SU-DHL-6 (cell line): ENCODE measurements at regions not wholly inside any gene's neighbourhood (a gene's known extent, or its start where the extent isn't known, plus 50 kb on each side); places are given as distances from the start of the nearest gene placed in this dataset.

ENCODE experiments used
- EZH2phosphoT487 ChIP-seq: fragments of 200-600 bp; sonication (generic), shearing (Covaris generic); conservative IDR thresholded peaks from 2 replicates; pipeline ENCODE4 v1.6.1; 2018; ENCODE audit warnings: mild to moderate bottlenecking, antibody characterized with exemption, low read length, moderate library complexity, mixed read lengths
- TF ChIP-seq, protein P1 (sequence below): fragments of 200-600 bp; sonication (generic); IDR thresholded peaks from one replicate; pipeline ENCODE4 v1.5.1; 2017; ENCODE audit warnings: antibody characterized with exemption, mild to moderate bottlenecking, low read length, moderate library complexity; ENCODE audit not compliant: insufficient read depth, poor library complexity, severe bottlenecking

DNA sequence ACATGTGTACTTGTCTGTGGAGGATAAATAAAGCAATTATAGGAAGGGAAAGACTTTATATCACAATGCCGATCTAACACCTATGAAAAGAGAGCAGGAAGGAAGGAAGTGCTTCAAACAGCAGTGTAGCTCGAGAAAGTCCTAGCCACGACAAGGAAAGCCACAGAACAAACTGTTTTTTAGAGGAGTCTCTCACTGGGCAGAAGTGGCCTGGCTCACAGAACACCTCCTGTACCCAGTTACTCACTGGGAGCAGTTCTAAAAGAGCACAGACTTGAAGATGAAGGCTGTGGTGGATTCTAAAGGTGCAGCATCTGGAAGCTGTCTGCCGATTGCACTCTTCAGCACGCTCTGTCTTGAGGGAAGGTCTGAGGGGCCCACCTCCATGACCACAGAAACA lies 248.8 kb upstream of the ATP11B start:
- TF ChIP-seq, protein P1, sequence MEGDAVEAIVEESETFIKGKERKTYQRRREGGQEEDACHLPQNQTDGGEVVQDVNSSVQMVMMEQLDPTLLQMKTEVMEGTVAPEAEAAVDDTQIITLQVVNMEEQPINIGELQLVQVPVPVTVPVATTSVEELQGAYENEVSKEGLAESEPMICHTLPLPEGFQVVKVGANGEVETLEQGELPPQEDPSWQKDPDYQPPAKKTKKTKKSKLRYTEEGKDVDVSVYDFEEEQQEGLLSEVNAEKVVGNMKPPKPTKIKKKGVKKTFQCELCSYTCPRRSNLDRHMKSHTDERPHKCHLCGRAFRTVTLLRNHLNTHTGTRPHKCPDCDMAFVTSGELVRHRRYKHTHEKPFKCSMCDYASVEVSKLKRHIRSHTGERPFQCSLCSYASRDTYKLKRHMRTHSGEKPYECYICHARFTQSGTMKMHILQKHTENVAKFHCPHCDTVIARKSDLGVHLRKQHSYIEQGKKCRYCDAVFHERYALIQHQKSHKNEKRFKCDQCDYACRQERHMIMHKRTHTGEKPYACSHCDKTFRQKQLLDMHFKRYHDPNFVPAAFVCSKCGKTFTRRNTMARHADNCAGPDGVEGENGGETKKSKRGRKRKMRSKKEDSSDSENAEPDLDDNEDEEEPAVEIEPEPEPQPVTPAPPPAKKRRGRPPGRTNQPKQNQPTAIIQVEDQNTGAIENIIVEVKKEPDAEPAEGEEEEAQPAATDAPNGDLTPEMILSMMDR: no peak
- TF ChIP-seq EZH2phosphoT487: no peak
